Colonic mucosa (tissue), 4 donors: ENCODE measurements at regions not wholly inside any gene's neighbourhood (a gene's known extent, or its start where the extent isn't known, plus 50 kb on each side); places are given as distances from the start of the nearest gene placed in this dataset.

Source experiments
- DNase-seq: peaks from one replicate; pipeline ENCODE4 v3.0.0-alpha.2; 2020
- H3K27ac ChIP-seq: fragments of 200-600 bp; one replicate; pipeline ENCODE4 v1.8.0; 2021
- H3K27me3 ChIP-seq: fragments of 200-600 bp; one replicate; pipeline ENCODE4 v1.8.0; 2021
- H3K36me3 ChIP-seq: fragments of 200-600 bp; one replicate; pipeline ENCODE4 v1.8.0; 2021
- H3K4me1 ChIP-seq: fragments of 200-600 bp; one replicate; pipeline ENCODE4 v1.8.0; 2021; ENCODE audit warnings: mild to moderate bottlenecking
- H3K4me3 ChIP-seq: fragments of 200-600 bp; one replicate; pipeline ENCODE4 v1.8.0; 2021
- H3K9ac ChIP-seq, 2 donors: one replicate each; pipeline ENCODE4 v1.7.0; 2013; ENCODE audit warnings: control low read depth in 2 of 2, low read depth in 2 of 2, low read length in 2 of 2
- H3K9me3 ChIP-seq: fragments of 200-600 bp; one replicate; pipeline ENCODE4 v1.8.0; 2021
- intact Hi-C: fragments of 100-400 bp; cut with DNase I; formaldehyde crosslinking; loops from one replicate; pipeline ENCODE4 v1.14.1; 2022
- TF ChIP-seq, protein P1 (sequence below): fragments of 200-600 bp; IDR thresholded peaks from one replicate; pipeline ENCODE4 v1.8.0; 2022; ENCODE audit warnings: antibody characterized with exemption, mild to moderate bottlenecking
- donor health status: healthy.
- donor health status: DM: no; HTN: no; CAD: no.
- donor health status: DM: no; HTN: no; CAD: no.

DNA sequence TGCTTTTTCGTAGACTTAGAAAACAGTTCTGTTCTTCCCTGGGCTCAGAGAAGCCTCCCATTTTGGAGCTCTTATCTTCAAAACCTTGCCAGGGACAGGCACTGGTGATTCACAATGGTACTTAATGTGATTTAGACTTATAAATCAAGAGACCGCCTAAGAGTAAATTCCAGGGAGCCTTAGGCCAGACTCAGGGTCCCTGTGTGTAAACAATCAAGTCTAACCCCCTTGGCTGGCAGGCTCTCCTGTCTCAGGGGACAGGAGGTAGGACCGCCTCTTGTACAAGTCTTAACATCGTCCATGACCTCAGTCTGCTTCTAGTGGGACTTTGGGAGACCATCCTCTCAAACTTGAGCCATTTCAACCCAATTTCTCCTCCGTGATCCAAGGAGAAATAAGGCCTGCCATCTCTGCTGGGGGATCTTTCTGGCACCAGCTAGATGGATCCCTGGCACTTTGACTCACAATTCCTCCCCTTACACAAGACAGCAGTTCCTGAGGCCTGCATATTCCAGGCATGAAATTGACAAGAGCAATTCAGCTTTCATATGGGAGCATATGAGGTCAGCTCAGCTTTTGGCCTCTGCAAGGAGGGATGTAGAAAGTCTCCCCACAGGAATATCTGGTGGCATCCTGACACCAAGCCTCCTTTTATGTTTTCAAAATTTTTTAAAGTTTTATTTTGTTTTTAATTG, 487.0 kb downstream of the TNS1 start:
- Histone ChIP-seq H3K4me3 (no peak overlapping the region), H3K36me3 (no peaks in the 10 kb centered on the region), H3K9ac (no peak overlapping the region), H3K9me3 (no peaks in the 10 kb centered on the region), H3K27me3 (no peaks in the 10 kb centered on the region), H3K4me1 (no peaks in the 10 kb centered on the region), H3K27ac (no peak overlapping the region)
- TF ChIP-seq, protein P1, sequence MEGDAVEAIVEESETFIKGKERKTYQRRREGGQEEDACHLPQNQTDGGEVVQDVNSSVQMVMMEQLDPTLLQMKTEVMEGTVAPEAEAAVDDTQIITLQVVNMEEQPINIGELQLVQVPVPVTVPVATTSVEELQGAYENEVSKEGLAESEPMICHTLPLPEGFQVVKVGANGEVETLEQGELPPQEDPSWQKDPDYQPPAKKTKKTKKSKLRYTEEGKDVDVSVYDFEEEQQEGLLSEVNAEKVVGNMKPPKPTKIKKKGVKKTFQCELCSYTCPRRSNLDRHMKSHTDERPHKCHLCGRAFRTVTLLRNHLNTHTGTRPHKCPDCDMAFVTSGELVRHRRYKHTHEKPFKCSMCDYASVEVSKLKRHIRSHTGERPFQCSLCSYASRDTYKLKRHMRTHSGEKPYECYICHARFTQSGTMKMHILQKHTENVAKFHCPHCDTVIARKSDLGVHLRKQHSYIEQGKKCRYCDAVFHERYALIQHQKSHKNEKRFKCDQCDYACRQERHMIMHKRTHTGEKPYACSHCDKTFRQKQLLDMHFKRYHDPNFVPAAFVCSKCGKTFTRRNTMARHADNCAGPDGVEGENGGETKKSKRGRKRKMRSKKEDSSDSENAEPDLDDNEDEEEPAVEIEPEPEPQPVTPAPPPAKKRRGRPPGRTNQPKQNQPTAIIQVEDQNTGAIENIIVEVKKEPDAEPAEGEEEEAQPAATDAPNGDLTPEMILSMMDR, result no peak
- intact Hi-C loops, result loop anchor here (10.0 kb wide), 1 partner anchor 361 kb away; no protein-coding TSS in a partner anchor
- no peak for DNase-seq

DNA sequence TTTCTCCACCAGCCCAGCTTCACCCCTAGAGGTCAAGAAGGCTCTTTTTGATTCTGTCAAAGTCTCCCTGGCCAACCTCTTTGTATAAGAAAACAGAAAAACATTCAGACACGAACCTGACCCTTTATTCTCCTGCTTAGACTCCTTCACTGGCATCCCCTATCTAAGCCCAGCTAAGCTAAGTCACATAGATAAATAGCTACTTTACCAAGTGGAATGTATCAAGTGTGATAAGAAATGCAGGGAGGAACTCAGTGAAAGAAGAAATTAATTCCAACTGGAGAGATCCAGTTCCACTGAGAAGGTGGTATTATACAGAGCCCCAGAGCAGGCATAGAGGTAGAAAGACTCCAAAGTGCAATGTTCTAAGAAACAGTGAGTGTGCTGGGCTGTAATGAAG, 489.5 kb downstream of the TNS1 start:
- intact Hi-C loops, result loop anchor here (5.0 to 10.0 kb wide), 2 partner anchors 358 to 831 kb away; no protein-coding TSS in a partner anchor
- TF ChIP-seq, protein P1, result no peak
- H3K9me3 ChIP-seq, result no peaks in the 10 kb centered on the region
- H3K9ac ChIP-seq, result no peak overlapping the region
- no peak overlapping the region for H3K4me3 ChIP-seq
- no peaks in the 10 kb centered on the region for H3K4me1 ChIP-seq
- H3K27ac ChIP-seq, result no peak overlapping the region
- no peak for DNase-seq
- no peaks in the 10 kb centered on the region for H3K27me3 ChIP-seq
- H3K36me3 ChIP-seq, result no peaks in the 10 kb centered on the region

DNA sequence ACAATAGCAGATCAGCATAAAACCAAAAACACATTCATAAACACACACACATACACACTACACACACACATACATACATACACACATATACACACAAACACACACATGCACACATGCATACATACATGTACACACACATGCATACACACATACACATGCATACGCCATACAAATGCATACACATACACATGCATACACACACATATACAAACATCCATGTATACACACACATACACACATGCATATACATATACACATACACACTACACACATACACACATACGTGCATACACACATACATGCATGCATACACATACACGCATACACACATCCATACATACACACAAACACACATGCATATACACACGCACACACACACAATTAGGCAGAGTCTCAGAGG, 490.1 kb downstream of the TNS1 start:
- Histone ChIP-seq H3K4me3 (no peak overlapping the region), H3K27ac (no peak overlapping the region), H3K36me3 (no peaks in the 10 kb centered on the region), H3K9ac (no peak overlapping the region), H3K9me3 (no peaks in the 10 kb centered on the region), H3K27me3 (no peaks in the 10 kb centered on the region), H3K4me1 (no peaks in the 10 kb centered on the region)
- intact Hi-C loops, result loop anchor here (5.0 to 10.0 kb wide), 2 partner anchors 358 to 830 kb away; no protein-coding TSS in a partner anchor
- DNase-seq, result no peak
- TF ChIP-seq, protein P1, result no peak

DNA sequence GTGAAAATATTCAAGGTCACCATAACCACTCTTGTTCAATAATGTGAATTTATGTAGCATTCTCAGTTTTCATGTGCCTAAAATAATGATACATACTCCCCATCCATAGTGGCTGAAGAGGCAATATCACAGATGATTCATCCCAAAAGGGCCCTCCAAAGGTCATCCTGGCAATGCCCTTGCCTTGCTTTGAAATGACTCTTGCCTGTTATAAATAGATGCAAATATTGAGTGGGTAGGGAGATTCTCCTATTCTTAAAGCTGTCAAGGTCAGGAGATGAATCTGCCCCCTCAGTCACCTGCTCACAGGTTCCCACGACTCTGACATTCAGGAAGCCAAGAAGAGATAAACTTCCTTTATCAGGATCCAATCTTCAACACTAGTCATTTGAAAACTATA, 490.5 kb downstream of the TNS1 start:
- Histone ChIP-seq H3K36me3 (no peaks in the 10 kb centered on the region), H3K4me3 (no peak overlapping the region), H3K9me3 (no peaks in the 10 kb centered on the region), H3K27ac (no peak overlapping the region), H3K27me3 (no peaks in the 10 kb centered on the region), H3K9ac (no peak overlapping the region), H3K4me1 (no peaks in the 10 kb centered on the region)
- intact Hi-C loops, result loop anchor here (5.0 to 10.0 kb wide), 2 partner anchors 357 to 830 kb away; no protein-coding TSS in a partner anchor
- no peak for DNase-seq
- TF ChIP-seq, protein P1, result no peak

DNA sequence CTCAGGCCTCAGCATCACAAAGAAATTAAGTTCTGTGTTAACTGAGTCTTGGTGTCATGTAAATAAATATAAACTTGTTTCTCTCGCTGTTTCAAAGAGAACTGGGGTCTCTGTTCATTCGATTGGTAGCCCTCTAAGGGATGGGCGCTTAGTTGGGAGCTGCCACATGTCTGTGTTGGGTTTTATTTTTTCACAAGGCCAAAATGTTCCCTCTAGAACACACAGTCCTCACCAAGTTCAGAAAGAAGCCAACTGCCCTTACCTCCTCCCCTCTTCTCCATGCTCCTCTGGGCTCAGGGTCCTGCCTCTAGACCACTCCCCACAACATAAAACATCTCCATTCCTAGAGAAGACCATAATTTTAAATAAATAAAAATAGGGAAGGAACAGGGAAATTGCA, 490.9 kb downstream of the TNS1 start:
- DNase-seq, result no peak
- no peaks in the 10 kb centered on the region for H3K4me1 ChIP-seq
- H3K36me3 ChIP-seq, result no peaks in the 10 kb centered on the region
- no peak overlapping the region for H3K27ac ChIP-seq
- H3K9ac ChIP-seq, result no peak overlapping the region
- intact Hi-C loops, result loop anchor here (5.0 to 10.0 kb wide), 2 partner anchors 357 to 830 kb away; no protein-coding TSS in a partner anchor
- H3K9me3 ChIP-seq, result no peaks in the 10 kb centered on the region
- TF ChIP-seq, protein P1, result no peak
- H3K27me3 ChIP-seq, result no peaks in the 10 kb centered on the region
- H3K4me3 ChIP-seq, result no peak overlapping the region
